HG03280 (cell line): ENCODE measurements at regions not wholly inside any gene's neighbourhood (a gene's known extent, or its start where the extent isn't known, plus 50 kb on each side); places are given as distances from the start of the nearest gene placed in this dataset.

Experiments used
- ATAC-seq: cut with Tn5 transposase; IDR thresholded peaks from one replicate; pipeline ENCODE4 v1.9.1; 2021; ENCODE audit warnings: mild to moderate bottlenecking, moderate library complexity; ENCODE audit not compliant: unreplicated experiment

- ATAC-seq: no peak
Measured at GRCh38 chr18:55064073-55064472, 104.8 kb upstream of the CCDC68 start.

- ATAC-seq: no peak
Measured at GRCh38 chr18:55054021-55054990, 95.0 kb upstream of the CCDC68 start.

GRCh38 chr18:55048892-55049291, 89.6 kb upstream of the CCDC68 start:
- no peak for ATAC-seq

- ATAC-seq: no peak
Measured at GRCh38 chr18:55047546-55047945, 88.3 kb upstream of the CCDC68 start.

- no peak for ATAC-seq
Measured at GRCh38 chr18:55041366-55041765, 82.1 kb upstream of the CCDC68 start.

- no peak for ATAC-seq
Measured at GRCh38 chr18:55038162-55038561, 78.9 kb upstream of the CCDC68 start.

- no peak for ATAC-seq
Measured at GRCh38 chr18:55034742-55035141, 75.5 kb upstream of the CCDC68 start.

- ATAC-seq: no peak
Measured at GRCh38 chr18:55031979-55032378, 72.7 kb upstream of the CCDC68 start.

GRCh38 chr18:55031576-55031975, 72.3 kb upstream of the CCDC68 start:
- no peak for ATAC-seq

- no peak for ATAC-seq
Measured at GRCh38 chr18:55031164-55031563, 71.9 kb upstream of the CCDC68 start.

- no peak for ATAC-seq
Measured at GRCh38 chr18:55024564-55024963, 65.3 kb upstream of the CCDC68 start.

GRCh38 chr18:55018602-55019001, 59.3 kb upstream of the CCDC68 start:
- ATAC-seq: no peak

- no peak for ATAC-seq
Measured at GRCh38 chr18:55014095-55014494, 54.8 kb upstream of the CCDC68 start.

- no peak for ATAC-seq
Measured at GRCh38 chr18:55013685-55014084, 54.4 kb upstream of the CCDC68 start.

- no peak for ATAC-seq
Measured at GRCh38 chr18:55013086-55013485, 53.8 kb upstream of the CCDC68 start.

GRCh38 chr18:55012008-55012407, 52.7 kb upstream of the CCDC68 start:
- ATAC-seq: no peak
